GM23248 (cell line): ENCODE measurements at regions not wholly inside any gene's neighbourhood (a gene's known extent, or its start where the extent isn't known, plus 50 kb on each side); places are given as distances from the start of the nearest gene placed in this dataset.

Experiments used
- EZH2 ChIP-seq: fragments of 200-600 bp; sonication (generic); IDR thresholded peaks from 2 replicates; pipeline ENCODE4 v1.6.1; 2018; ENCODE audit warnings: antibody characterized with exemption, mild to moderate bottlenecking; ENCODE audit not compliant: insufficient read depth, poor library complexity, severe bottlenecking
- EZH2phosphoT487 ChIP-seq: fragments of 200-600 bp; sonication (generic); IDR thresholded peaks from 2 replicates; pipeline ENCODE4 v1.6.1; 2018; ENCODE audit warnings: antibody characterized with exemption, moderate library complexity, mild to moderate bottlenecking, low read depth; ENCODE audit not compliant: insufficient read depth

DNA sequence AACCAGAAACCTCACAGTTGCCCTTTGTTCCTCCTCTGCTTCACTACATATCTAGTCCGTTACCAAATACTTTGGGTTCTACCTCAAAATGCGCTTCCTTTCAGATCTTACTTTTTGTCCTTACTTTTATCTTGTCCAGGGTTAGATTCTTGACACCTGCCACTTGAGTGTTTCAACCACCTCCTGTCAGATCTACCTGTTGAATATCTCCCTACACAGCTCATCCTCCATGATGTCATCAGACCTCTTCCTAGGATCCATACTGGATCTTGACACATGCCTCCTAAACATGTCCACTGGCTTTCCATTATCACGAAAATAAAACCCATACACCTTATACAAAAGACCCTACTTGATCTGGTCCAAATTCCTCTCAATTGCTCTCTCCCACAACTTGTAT, 125.2 kb upstream of the SLC24A2 start:
- TF ChIP-seq EZH2 (no peak), EZH2phosphoT487 (no peak)
